ENCODE measurements at regions not wholly inside any gene's neighbourhood (a gene's known extent, or its start where the extent isn't known, plus 50 kb on each side); places are given as distances from the start of the nearest gene placed in this dataset.

DNA sequence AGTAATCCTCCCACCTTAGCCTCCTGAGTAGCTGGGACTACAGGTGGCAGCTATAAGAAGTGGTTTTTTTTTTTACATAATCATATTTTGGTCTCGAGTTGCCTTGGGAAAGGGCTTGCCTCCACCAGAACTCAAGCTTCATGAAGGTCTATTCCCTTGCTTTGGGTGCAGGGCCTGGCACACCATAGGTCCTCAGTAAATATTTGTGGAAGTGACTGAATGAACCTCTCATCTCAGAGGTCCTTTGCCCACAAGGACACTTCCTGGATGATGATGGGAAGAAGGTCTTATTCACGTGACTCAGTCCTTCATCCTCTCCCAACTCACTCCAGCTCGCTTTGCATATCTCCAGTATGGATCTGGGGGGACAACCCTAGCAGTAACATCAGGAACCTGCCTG lies 114.0 kb upstream of the MED13L start:
- no peak for TF ChIP-seq POLR2AphosphoS5 (IDR thresholded peaks at IDR 0.05; ENCODE audit: low read depth, low read length)
- TF ChIP-seq TAF1 (IDR thresholded peaks at IDR 0.05; ENCODE audit: borderline replicate concordance, low read depth, low read length) = no peak
